GM12872 (cell line): ENCODE measurements at regions not wholly inside any gene's neighbourhood (a gene's known extent, or its start where the extent isn't known, plus 50 kb on each side); places are given as distances from the start of the nearest gene placed in this dataset.
A peak's percentile ranks its signal among the peaks of the same experiment; 100 is the strongest.

Source experiments
- CTCF ChIP-seq: IDR thresholded peaks from 3 replicates; pipeline ENCODE4 v1.5.1; 2011; ENCODE audit warnings: low read depth, mild to moderate bottlenecking, low read length, moderate library complexity; ENCODE audit not compliant: insufficient read depth

- TF ChIP-seq CTCF = no peak
Observed at GRCh38 chr1:227445746-227446145, 117.6 kb upstream of the ZNF678 start.

DNA sequence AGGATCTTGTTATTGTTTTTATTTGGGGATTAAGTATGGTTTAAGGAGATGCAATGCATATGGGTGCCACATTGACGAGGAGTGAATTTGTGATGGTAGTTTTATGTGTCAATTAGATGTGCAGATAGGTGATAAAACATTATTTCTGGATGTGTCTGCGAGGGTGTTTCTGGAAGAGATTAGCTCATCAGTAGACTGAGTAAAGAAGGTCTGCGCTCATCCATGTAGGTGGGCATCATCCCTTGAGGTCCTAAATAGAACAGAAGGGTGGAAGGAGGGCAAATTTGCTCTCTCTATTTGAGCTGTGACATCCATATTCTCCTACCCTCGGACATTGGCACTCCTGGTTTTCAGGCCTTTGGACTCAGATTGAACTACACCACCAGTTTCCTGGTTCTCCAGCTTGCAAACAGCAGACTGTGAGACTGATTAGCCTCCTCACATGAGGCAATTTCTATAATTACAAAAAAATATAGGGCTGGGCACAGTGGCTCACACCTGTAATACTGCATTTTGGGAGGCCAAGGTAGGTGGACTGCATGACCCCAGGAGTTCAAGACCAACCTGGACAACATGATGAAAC lies 118.2 kb upstream of the ZNF678 start:
- no peak for TF ChIP-seq CTCF

- TF ChIP-seq CTCF = no peak
Observed at GRCh38 chr1:227440182-227440581, 121.9 kb upstream of the CDC42BPA start.

DNA sequence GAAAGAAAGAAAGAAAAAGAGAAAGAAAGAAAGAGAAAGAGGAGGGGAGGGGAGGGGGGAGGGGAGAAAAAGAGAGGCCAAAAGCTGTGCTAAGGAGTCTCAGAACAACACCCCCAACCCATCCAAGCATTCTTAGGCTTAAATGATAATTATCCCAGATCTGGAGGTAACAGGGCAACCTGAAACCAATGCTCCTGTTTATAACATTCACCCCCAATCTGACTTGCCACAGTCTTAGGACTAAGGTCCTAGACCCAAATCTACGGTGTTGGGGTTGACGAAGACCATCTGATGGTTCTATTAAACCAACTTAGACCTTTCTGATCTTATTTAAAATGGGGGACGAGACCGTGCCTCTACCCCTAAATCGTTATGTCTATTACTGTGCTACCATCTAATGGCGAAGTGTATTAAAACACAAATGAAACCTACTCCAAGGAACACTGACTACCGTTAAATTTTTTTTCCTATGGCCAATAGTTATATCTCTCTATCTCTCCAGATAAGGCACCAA lies 119.3 kb upstream of the CDC42BPA start:
- peak; percentile 18; the same call in 1 of the 3 replicates for TF ChIP-seq CTCF

GRCh38 chr1:227434808-227435444 lies 116.6 kb upstream of the CDC42BPA start:
- TF ChIP-seq CTCF = no peak

GRCh38 chr1:227433663-227434341 lies 115.5 kb upstream of the CDC42BPA start:
- no peak for TF ChIP-seq CTCF

- no peak for TF ChIP-seq CTCF
Observed at GRCh38 chr1:227432981-227433380, 114.7 kb upstream of the CDC42BPA start.
